ENCODE measurements at regions not wholly inside any gene's neighbourhood (a gene's known extent, or its start where the extent isn't known, plus 50 kb on each side); places are given as distances from the start of the nearest gene placed in this dataset.

DNA sequence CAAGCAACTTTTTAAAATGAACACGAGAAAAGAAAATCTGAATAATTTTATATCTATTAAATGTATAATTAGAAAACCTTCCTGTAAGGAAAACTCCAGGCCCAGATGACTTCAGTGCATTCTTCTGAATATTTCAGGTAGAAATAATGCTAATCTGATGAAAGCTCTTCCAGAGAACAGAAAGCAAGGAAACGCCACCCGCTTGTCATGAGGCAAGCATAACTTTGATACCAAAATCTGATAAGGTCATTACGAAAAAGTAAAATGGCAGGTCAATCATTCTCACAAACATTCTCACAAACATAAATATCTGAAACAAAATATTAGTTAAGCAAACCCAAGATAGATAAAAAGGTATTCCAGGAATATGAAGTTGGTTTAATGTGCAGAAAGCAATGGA lies 60.6 kb upstream of the PCSK6 start:
- Histone ChIP-seq H3K4me3 (no peak overlapping the region), H3K27ac (ENCODE audit: low read depth in 1 of 2, low read length in 1 of 2) (no peak overlapping the region), H3K9me3 (ENCODE audit: control insufficient read depth in 4 of 4, insufficient read depth in 3 of 4, low read length in 3 of 4) (peaks cover 0 to 3% (median 0%) of the 10 kb centered on the region in 4 donors), H3K4me1 (ENCODE audit: control insufficient read depth in 5 of 5, insufficient read depth in 5 of 5, low read length in 5 of 5) (no peaks in the 10 kb centered on the region), H3K27me3 (ENCODE audit: control insufficient read depth in 3 of 3, insufficient read depth in 3 of 3, low read length in 2 of 3) (no peaks in the 10 kb centered on the region), H3K36me3 (ENCODE audit: control insufficient read depth in 4 of 4, insufficient read depth in 4 of 4, low read length in 4 of 4) (no peaks in the 10 kb centered on the region), H3K9ac (ENCODE audit: insufficient read depth in 1 of 2, low read length in 2 of 2) (no peak overlapping the region)
- no peak for ATAC-seq (ENCODE audit: insufficient read depth, low FRiP score)
- 77 to 79% methylated on average over 4 of the region's 4 CpGs for WGBS, 2 donors
- no peak for DNase-seq
- TF ChIP-seq, protein P1, sequence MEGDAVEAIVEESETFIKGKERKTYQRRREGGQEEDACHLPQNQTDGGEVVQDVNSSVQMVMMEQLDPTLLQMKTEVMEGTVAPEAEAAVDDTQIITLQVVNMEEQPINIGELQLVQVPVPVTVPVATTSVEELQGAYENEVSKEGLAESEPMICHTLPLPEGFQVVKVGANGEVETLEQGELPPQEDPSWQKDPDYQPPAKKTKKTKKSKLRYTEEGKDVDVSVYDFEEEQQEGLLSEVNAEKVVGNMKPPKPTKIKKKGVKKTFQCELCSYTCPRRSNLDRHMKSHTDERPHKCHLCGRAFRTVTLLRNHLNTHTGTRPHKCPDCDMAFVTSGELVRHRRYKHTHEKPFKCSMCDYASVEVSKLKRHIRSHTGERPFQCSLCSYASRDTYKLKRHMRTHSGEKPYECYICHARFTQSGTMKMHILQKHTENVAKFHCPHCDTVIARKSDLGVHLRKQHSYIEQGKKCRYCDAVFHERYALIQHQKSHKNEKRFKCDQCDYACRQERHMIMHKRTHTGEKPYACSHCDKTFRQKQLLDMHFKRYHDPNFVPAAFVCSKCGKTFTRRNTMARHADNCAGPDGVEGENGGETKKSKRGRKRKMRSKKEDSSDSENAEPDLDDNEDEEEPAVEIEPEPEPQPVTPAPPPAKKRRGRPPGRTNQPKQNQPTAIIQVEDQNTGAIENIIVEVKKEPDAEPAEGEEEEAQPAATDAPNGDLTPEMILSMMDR (IDR thresholded peaks at IDR 0.05; ENCODE audit: control extremely low read depth, extremely low read depth), result no peak

- Histone ChIP-seq H3K36me3 (ENCODE audit: control insufficient read depth in 4 of 4, insufficient read depth in 4 of 4, low read length in 4 of 4) (no peaks in the 10 kb centered on the region), H3K9me3 (ENCODE audit: control insufficient read depth in 4 of 4, insufficient read depth in 3 of 4, low read length in 3 of 4) (peaks cover 0 to 3% (median 0%) of the 10 kb centered on the region in 4 donors), H3K9ac (ENCODE audit: insufficient read depth in 1 of 2, low read length in 2 of 2) (no peak overlapping the region), H3K27me3 (ENCODE audit: control insufficient read depth in 3 of 3, insufficient read depth in 3 of 3, low read length in 2 of 3) (no peaks in the 10 kb centered on the region), H3K4me1 (ENCODE audit: control insufficient read depth in 5 of 5, insufficient read depth in 5 of 5, low read length in 5 of 5) (no peaks in the 10 kb centered on the region), H3K27ac (ENCODE audit: low read depth in 1 of 2, low read length in 1 of 2) (no peak overlapping the region), H3K4me3 (no peak overlapping the region)
- ATAC-seq (ENCODE audit: insufficient read depth, low FRiP score) (no peak), DNase-seq (no peak)
- TF ChIP-seq, protein P1 (IDR thresholded peaks at IDR 0.05; ENCODE audit: control extremely low read depth, extremely low read depth), result no peak
- WGBS, 2 donors, result 71 to 75% methylated on average over 8 of the region's 8 CpGs
These were observed 60.1 kb upstream of the PCSK6 start for GRCh38 chr15:101549647-101550046.

DNA sequence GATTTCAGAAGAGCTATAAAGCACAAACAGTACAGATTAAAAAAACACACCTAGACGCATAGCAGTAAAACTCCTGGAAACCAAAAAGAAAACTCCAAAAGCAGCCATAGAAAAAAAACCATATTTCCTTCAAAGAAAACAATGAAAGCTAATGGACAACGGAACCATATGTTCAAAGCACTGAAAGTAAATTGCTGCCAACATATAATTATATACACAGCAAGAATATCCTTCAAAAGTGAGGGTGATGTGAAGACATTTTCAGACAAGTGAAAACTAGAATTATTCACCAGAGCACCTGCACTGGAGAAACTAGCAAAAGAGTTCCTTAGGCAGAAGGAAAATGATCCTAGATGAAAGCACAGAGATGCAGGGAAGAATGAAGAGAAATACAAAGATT lies 58.2 kb upstream of the PCSK6 start:
- 83 to 86% methylated on average over 2 of the region's 2 CpGs for WGBS, 2 donors
- H3K27me3 ChIP-seq (ENCODE audit: control insufficient read depth in 3 of 3, insufficient read depth in 3 of 3, low read length in 2 of 3), result no peaks in the 10 kb centered on the region
- ATAC-seq (ENCODE audit: insufficient read depth, low FRiP score), result no peak

More for the DNA sequence above, 58.2 kb upstream of the PCSK6 start:
- no peaks in the 10 kb centered on the region for H3K36me3 ChIP-seq (ENCODE audit: control insufficient read depth in 4 of 4, insufficient read depth in 4 of 4, low read length in 4 of 4)
- no peaks in the 10 kb centered on the region for H3K4me1 ChIP-seq (ENCODE audit: control insufficient read depth in 5 of 5, insufficient read depth in 5 of 5, low read length in 5 of 5)
- no peak for DNase-seq
- H3K9ac ChIP-seq (ENCODE audit: insufficient read depth in 1 of 2, low read length in 2 of 2), result no peak overlapping the region
- H3K4me3 ChIP-seq, result no peak overlapping the region
- H3K27ac ChIP-seq (ENCODE audit: low read depth in 1 of 2, low read length in 1 of 2), result no peak overlapping the region
- peaks cover 0 to 3% (median 0%) of the 10 kb centered on the region in 4 donors for H3K9me3 ChIP-seq (ENCODE audit: control insufficient read depth in 4 of 4, insufficient read depth in 3 of 4, low read length in 3 of 4)
- TF ChIP-seq, protein P1 (IDR thresholded peaks at IDR 0.05; ENCODE audit: control extremely low read depth, extremely low read depth), result no peak
